HG03378 (cell line): ENCODE measurements at regions not wholly inside any gene's neighbourhood (a gene's known extent, or its start where the extent isn't known, plus 50 kb on each side); places are given as distances from the start of the nearest gene placed in this dataset.

Source experiments
- ATAC-seq: cut with Tn5 transposase; IDR thresholded peaks from one replicate; pipeline ENCODE4 v1.9.1; 2021; ENCODE audit warnings: mild to moderate bottlenecking, moderate library complexity; ENCODE audit not compliant: unreplicated experiment

- no peak for ATAC-seq
Observed at GRCh38 chr1:106768501-106768900, 288.0 kb upstream of the PRMT6 start.

DNA sequence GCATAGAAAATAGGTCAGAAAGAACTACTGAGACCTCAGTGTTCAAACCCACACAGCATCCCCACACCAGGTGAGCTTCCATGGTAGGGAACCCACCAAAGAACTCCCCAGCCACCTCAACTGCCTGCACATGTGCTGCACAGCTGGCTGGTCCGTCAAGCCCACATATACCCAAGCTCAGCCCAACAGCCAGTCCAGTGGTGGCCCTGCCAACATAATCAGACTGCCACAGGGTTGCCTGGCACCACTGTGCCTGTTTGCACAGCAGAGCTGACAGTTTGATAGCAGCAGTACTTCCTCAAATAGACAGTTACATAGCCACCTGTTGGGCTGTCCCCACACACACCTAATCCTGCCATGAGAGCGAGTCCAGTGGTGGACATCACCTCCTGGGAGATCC is 283.3 kb upstream of the PRMT6 start:
- no peak for ATAC-seq

- no peak for ATAC-seq
Observed at GRCh38 chr1:106780066-106780465, 276.4 kb upstream of the PRMT6 start.

GRCh38 chr1:106780806-106781569 is 275.5 kb upstream of the PRMT6 start:
- no peak for ATAC-seq

DNA sequence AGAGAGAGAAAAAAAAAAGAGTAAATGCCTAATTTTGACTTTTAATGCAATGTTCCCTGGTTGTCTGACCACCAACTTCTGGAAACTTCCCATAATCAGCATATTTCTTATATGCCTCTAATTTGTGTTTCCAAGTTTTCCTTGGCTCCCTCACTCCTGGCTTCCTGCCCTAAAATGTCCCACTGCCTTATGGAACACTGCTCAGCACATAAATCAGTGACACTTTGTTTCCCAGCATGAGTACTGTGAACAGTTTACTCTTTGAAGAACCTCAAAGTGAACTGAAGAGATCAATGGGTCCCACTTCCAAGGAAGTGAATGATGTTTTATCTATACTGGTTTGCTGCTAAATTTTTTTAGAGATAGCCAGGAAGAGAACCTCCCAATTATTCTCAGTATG is 271.3 kb upstream of the PRMT6 start:
- ATAC-seq: no peak

GRCh38 chr1:106787520-106787919 is 269.0 kb upstream of the PRMT6 start:
- ATAC-seq: no peak

GRCh38 chr1:106789686-106790085 is 266.8 kb upstream of the PRMT6 start:
- ATAC-seq: no peak

DNA sequence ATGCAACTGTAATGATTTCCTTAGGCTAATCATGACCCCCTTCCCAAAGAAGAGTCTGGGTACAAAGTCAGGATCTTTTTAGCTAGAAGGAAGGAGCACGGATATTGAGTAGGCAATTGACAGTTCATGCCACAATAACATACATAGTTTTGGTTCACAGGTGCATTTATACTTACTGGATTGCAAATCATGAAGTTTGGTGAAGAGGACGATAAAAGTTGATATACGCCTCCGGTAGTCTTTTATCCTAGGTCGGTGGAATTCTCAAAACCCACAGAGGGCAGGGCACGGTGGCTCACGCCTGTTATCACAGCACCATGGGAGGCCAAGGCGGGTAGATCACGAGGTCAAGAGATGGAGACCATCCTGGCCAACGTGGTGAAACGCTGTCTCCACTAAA is 265.4 kb upstream of the PRMT6 start:
- no peak for ATAC-seq

- ATAC-seq: no peak
Observed at GRCh38 chr1:106793651-106794050, 262.8 kb upstream of the PRMT6 start.

DNA sequence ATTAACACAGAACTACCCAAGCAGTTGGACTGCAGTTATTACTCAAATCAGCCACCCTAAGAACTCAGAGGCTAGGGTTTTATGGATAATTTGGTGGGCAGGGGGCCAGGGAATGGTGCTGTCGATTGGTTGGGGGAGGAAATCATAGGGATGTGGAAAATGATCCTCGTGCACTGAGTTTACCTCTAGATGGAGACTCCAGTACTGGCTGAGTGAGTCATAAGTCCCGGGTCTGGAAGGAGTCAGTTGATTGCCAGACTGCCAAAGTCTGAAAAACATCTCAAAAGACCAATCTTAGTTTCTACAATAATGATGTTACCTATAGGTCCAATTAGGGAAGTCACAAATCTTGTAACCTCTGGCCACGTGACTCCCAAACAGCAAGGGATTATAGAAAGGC is 257.5 kb upstream of the PRMT6 start:
- ATAC-seq: no peak

GRCh38 chr1:106802181-106802580 is 254.3 kb upstream of the PRMT6 start:
- no peak for ATAC-seq

GRCh38 chr1:106814418-106814817 is 242.1 kb upstream of the PRMT6 start:
- no peak for ATAC-seq

DNA sequence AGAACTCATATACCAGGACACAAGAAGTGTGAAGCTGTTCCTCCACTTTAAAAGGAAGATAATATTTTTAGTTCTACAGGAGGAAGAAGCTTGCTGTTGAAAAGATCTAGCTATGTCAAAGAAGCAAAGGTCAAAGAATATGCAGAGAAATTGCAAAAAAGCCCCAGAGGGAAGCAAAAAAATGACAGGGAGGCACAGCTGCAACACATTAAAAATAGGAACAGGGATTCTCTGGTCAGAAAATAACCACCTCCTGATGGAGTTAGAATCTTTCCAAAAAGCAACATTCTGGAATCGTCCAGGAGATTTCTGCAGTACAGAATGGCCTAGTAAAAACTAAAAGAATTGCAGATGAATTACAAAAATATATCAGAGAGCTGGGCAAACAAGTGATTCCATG is 238.9 kb upstream of the PRMT6 start:
- no peak for ATAC-seq

DNA sequence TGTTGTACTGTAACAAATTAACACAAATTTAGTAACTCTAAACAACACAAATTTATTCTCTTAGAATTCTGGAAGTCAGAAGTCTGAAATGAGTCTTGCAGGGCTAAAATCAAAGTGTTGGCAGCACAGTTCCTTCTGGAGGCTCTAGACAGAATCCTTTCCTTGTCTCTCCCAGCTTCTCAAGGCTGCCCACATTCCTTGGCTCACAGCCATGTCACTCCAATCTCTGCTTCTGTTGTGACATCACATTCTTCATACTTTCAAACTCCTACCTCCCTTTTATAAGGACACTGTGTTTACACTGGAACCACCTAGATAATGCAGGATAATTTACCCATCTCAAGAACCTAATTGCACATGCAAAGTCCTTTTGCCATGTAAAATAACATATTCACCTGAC is 225.0 kb upstream of the PRMT6 start:
- no peak for ATAC-seq

GRCh38 chr1:106836708-106837107 is 219.8 kb upstream of the PRMT6 start:
- ATAC-seq: peak; percentile 97

GRCh38 chr1:106843518-106843917 is 213.0 kb upstream of the PRMT6 start:
- ATAC-seq: no peak

- peak; percentile 100 for ATAC-seq
Observed at GRCh38 chr1:106846656-106847055, 209.8 kb upstream of the PRMT6 start.

DNA sequence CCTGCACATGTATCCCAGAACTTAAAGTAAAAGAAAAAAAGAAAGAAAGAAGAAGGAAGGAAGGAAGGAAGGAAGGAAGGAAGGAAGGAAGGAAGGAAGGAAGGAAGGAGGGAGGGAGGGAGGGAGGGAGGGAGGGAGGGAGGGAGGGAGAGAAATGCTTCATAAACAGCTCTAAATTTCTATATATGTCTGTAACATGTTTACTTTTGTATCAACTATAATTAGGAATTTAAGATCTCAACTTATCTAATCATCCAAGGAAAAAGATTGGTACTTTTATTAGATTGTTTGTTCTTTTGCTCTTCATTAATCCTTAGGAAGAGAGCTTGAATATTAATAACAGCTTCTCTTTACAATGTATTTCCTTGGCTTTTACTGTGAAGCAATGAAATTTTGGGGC is 195.4 kb upstream of the PRMT6 start:
- no peak for ATAC-seq

- no peak for ATAC-seq
Observed at GRCh38 chr1:106868828-106869227, 187.6 kb upstream of the PRMT6 start.

- peak; percentile 75 for ATAC-seq
Observed at GRCh38 chr1:106875622-106876021, 180.9 kb upstream of the PRMT6 start.

GRCh38 chr1:106876384-106876783 is 180.1 kb upstream of the PRMT6 start:
- no peak for ATAC-seq

- no peak for ATAC-seq
Observed at GRCh38 chr1:106879538-106879937, 176.9 kb upstream of the PRMT6 start.

GRCh38 chr1:106880226-106880625 is 176.2 kb upstream of the PRMT6 start:
- no peak for ATAC-seq
